T-helper 1 cell treated with Interleukin-12 subunit alpha and Interleukin-12 subunit beta and Interleukin-4 antibody, amounts not matched to agents 30 μg/mL and 1 μg/mL, for 36 hours (primary cell): ENCODE measurements at regions not wholly inside any gene's neighbourhood (a gene's known extent, or its start where the extent isn't known, plus 50 kb on each side); places are given as distances from the start of the nearest gene placed in this dataset.

Experiments used
- H3K27ac Mint-ChIP-seq: one replicate; pipeline ENCODE4 v1.8.0; 2021; ENCODE audit warnings: mild to moderate bottlenecking, mixed read lengths
- H3K27me3 Mint-ChIP-seq: one replicate; pipeline ENCODE4 v1.8.0; 2021; ENCODE audit warnings: low read depth, mixed read lengths
- H3K36me3 Mint-ChIP-seq: one replicate; pipeline ENCODE4 v1.8.0; 2021; ENCODE audit warnings: low read depth, mixed read lengths
- H3K4me1 Mint-ChIP-seq: one replicate; pipeline ENCODE4 v1.8.0; 2021; ENCODE audit warnings: low read depth, mixed read lengths
- H3K4me3 Mint-ChIP-seq: one replicate; pipeline ENCODE4 v1.8.0; 2021; ENCODE audit warnings: mild to moderate bottlenecking, moderate library complexity, mixed read lengths
- H3K9me3 Mint-ChIP-seq: one replicate; pipeline ENCODE4 v1.8.0; 2021; ENCODE audit warnings: mixed read lengths

DNA sequence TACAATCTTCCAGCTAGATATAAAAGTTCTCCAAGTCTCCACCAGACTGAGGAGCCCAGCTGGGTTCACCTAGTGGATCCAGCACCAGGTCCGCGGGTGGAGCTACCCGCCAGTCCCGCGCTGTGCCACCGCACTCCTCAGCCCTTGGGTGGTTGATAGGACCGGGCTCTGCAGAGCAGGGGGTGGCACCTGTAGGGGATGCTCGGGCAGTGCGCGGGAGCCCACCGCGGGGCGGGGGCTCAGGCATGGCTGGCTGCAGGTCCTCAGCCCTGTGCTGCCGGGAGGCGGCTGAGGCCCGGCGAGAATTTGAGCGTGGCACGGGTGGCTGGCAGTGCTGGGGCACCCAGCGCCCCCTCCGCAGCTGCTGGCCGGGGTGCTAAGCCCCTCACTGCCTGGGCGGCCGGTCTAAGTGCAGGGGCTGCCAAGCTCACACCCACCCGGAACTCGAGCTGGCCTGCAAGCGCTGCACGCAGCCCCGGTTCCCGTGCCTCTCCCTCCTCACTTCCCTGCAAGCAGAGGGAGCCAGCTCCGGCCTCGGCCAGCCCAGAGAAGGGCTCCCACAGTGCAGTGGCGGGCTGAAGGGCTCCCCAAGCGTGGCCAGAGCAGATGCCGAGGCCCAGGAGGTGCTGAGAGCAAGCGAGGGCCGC lies 542.8 kb upstream of the PCDH9 start:
- H3K4me3 Mint-ChIP-seq, result no peak overlapping the region
- H3K4me1 Mint-ChIP-seq, result no peaks in the 10 kb centered on the region
- H3K9me3 Mint-ChIP-seq, result peaks cover 12% of the 10 kb centered on the region
- H3K27ac Mint-ChIP-seq, result no peak overlapping the region
- no peaks in the 10 kb centered on the region for H3K36me3 Mint-ChIP-seq
- H3K27me3 Mint-ChIP-seq, result no peaks in the 10 kb centered on the region

DNA sequence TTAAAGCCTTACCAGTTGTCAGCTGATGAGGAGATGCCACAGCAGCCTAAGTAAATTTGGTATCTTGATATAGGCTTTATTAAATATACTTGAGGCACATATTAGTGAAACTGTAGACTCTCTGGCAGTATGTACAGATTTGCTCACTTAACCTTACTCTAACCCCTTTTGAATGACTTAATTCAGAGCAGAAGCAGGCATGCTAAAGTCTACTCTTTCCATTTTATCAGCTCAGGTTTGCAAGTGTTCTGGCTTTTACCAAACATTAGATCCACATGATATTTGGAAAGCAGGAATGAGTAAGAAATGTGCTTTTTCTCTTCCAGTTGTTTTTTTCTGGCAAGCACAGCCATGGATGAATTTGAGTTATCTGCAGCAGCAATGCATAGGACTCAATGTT lies 541.0 kb upstream of the PCDH9 start:
- Mint-ChIP-seq H3K9me3 (peaks cover 12% of the 10 kb centered on the region), H3K36me3 (no peaks in the 10 kb centered on the region), H3K4me3 (no peak overlapping the region), H3K4me1 (no peaks in the 10 kb centered on the region), H3K27me3 (no peaks in the 10 kb centered on the region), H3K27ac (no peak overlapping the region)

GRCh38 chr13:67769987-67770341 lies 539.8 kb upstream of the PCDH9 start:
- no peaks in the 10 kb centered on the region for H3K4me1 Mint-ChIP-seq
- no peaks in the 10 kb centered on the region for H3K27me3 Mint-ChIP-seq
- peaks cover 12% of the 10 kb centered on the region for H3K9me3 Mint-ChIP-seq
- H3K27ac Mint-ChIP-seq, result no peak overlapping the region
- H3K4me3 Mint-ChIP-seq, result no peak overlapping the region
- no peaks in the 10 kb centered on the region for H3K36me3 Mint-ChIP-seq

DNA sequence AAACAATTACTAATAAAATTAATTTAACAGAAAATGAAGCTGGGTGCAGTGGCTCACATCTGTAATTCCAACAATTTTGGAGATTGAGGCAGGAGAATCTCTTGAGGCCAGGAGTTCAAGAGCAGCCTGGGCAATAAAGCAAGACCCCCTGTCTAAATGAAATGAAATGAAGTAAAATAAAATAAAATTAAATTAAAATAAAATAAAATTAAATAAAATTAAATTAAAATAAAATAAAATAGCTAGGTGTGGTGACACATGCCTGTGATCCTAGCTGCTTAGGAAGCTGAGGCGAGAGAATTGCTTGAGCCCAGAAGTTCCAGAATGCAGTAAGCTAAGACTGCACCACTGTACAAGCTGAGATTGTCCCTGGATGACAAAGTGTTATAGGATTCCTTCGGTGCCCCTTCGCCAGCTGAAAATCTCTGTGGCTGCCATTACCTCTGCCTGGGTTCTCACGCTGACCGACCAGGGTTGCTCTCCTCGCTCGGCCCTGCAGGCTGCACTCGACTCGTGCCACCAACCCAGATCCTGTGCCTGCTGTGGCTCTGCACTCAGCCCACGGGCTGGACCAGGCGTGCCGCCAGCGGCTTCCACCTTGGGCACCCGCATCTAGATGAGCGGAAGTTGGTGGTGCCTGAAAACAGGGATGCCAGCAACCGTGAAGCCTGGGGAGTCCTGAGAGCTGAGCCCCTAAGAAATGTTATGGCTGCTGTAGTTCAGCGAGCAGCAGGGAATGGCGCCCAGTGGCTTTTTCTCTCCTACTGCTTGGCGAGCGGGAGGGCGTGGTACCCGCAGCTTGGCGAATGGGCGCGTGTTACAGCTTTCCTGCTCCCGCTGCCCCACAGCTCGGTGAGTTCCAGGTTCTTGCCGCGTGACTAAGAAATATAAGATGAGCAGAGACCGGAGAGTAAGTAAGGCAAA lies 539.2 kb upstream of the PCDH9 start:
- H3K27me3 Mint-ChIP-seq, result no peaks in the 10 kb centered on the region
- H3K36me3 Mint-ChIP-seq, result no peaks in the 10 kb centered on the region
- H3K4me3 Mint-ChIP-seq, result no peak overlapping the region
- peaks cover 12% of the 10 kb centered on the region for H3K9me3 Mint-ChIP-seq
- H3K4me1 Mint-ChIP-seq, result no peaks in the 10 kb centered on the region
- no peak overlapping the region for H3K27ac Mint-ChIP-seq

GRCh38 chr13:67763984-67764383 lies 533.8 kb upstream of the PCDH9 start:
- Mint-ChIP-seq H3K9me3 (no peaks in the 10 kb centered on the region), H3K4me3 (no peak overlapping the region), H3K27ac (no peak overlapping the region), H3K27me3 (no peaks in the 10 kb centered on the region), H3K36me3 (no peaks in the 10 kb centered on the region), H3K4me1 (no peaks in the 10 kb centered on the region)

DNA sequence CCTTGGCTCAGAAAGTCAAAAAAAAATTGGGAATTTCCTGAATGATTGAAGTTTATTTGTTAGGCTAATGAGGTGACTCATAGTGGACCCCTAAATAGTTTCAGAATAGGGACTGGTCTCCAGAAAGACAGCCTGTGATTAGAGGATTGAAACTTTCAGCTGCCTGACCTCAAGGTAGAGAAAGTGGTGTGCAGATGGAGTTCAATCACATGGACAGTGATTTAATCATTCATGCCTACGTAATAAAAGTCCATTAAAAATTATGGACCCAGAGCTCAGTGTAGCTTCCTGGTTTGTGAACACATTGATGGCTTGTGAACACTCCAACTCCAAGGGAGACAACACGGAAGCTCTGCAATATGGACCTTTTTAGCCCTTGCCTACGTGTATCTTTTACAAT lies 533.2 kb upstream of the PCDH9 start:
- Mint-ChIP-seq H3K27me3 (no peaks in the 10 kb centered on the region), H3K4me1 (no peaks in the 10 kb centered on the region), H3K36me3 (no peaks in the 10 kb centered on the region), H3K9me3 (no peaks in the 10 kb centered on the region), H3K27ac (no peak overlapping the region), H3K4me3 (no peak overlapping the region)

DNA sequence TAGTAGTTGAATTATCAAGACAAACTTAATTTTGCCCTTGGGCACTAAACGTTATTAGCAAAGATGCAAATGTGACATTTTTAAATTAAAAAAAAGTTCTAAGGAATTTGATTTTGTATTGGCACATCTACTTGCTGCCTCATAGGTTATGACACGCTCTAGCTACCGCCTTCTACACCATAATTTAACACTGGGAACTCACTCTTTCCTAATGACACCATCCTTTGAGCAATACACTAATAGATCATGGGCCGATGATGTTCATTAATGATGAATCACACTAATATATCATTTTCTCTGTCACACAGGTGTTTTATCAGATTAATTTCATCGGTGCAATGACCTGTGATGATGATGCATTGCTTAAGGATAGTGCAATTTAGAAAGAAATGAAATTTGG lies 528.8 kb upstream of the PCDH9 start:
- H3K27ac Mint-ChIP-seq, result no peak overlapping the region

GRCh38 chr13:67754012-67754411 lies 523.9 kb upstream of the PCDH9 start:
- no peak overlapping the region for H3K4me3 Mint-ChIP-seq
- H3K4me1 Mint-ChIP-seq, result no peaks in the 10 kb centered on the region
- no peak overlapping the region for H3K27ac Mint-ChIP-seq
- no peaks in the 10 kb centered on the region for H3K36me3 Mint-ChIP-seq
- peaks cover 31% of the 10 kb centered on the region for H3K9me3 Mint-ChIP-seq
- H3K27me3 Mint-ChIP-seq, result no peaks in the 10 kb centered on the region

More for the DNA sequence above, 528.8 kb upstream of the PCDH9 start:
- Mint-ChIP-seq H3K36me3 (no peaks in the 10 kb centered on the region), H3K27me3 (no peaks in the 10 kb centered on the region), H3K4me3 (no peak overlapping the region), H3K4me1 (no peaks in the 10 kb centered on the region), H3K9me3 (peaks cover 22% of the 10 kb centered on the region)

DNA sequence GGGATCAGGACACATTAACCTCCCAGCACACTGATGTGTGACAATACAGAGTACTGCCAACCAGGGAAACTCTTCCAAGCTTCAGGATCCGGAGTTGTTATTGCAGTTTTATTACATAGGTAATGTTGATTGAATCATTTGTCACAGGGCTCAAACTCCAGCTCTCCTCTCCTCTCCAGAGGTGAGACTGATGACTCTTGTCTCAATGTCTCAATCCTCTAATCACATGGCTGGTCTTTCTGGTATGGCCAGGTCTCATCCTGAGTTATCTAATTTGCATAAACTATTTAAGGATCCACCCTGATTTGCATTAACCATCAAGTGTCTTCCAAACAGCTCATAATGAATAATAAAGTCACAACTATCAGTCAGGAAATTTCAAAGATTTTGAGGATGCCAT lies 522.6 kb upstream of the PCDH9 start:
- peaks cover 29% of the 10 kb centered on the region for H3K9me3 Mint-ChIP-seq
- no peak overlapping the region for H3K27ac Mint-ChIP-seq
- H3K4me3 Mint-ChIP-seq, result no peak overlapping the region
- H3K36me3 Mint-ChIP-seq, result no peaks in the 10 kb centered on the region
- no peaks in the 10 kb centered on the region for H3K27me3 Mint-ChIP-seq
- H3K4me1 Mint-ChIP-seq, result no peaks in the 10 kb centered on the region

DNA sequence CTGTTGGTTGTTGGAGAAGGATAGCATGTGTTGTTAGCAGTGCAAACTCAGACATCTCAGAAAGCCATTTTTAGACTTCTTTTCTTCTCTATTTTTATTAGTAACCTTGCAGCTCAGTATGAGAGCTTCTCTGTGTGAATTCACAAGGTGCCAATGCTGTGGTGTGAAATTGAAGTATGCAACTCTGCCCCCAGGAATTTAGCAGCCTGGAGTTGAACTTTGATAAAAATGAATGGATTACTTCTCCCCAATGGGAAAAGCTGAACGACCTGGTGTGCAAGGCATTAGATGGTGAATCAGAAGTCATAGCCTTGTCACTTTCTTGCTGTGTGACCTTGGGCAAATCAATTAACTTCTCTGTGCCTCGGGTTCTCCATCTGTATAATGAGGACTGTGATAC lies 512.3 kb upstream of the PCDH9 start:
- Mint-ChIP-seq H3K36me3 (no peaks in the 10 kb centered on the region), H3K9me3 (peaks cover 12% of the 10 kb centered on the region), H3K27ac (no peak overlapping the region), H3K4me3 (no peak overlapping the region), H3K4me1 (no peaks in the 10 kb centered on the region), H3K27me3 (no peaks in the 10 kb centered on the region)

GRCh38 chr13:67740871-67741535 lies 510.9 kb upstream of the PCDH9 start:
- Mint-ChIP-seq H3K36me3 (no peaks in the 10 kb centered on the region), H3K27ac (no peak overlapping the region), H3K4me1 (no peaks in the 10 kb centered on the region), H3K27me3 (no peaks in the 10 kb centered on the region), H3K9me3 (peaks cover 11% of the 10 kb centered on the region), H3K4me3 (no peak overlapping the region)

DNA sequence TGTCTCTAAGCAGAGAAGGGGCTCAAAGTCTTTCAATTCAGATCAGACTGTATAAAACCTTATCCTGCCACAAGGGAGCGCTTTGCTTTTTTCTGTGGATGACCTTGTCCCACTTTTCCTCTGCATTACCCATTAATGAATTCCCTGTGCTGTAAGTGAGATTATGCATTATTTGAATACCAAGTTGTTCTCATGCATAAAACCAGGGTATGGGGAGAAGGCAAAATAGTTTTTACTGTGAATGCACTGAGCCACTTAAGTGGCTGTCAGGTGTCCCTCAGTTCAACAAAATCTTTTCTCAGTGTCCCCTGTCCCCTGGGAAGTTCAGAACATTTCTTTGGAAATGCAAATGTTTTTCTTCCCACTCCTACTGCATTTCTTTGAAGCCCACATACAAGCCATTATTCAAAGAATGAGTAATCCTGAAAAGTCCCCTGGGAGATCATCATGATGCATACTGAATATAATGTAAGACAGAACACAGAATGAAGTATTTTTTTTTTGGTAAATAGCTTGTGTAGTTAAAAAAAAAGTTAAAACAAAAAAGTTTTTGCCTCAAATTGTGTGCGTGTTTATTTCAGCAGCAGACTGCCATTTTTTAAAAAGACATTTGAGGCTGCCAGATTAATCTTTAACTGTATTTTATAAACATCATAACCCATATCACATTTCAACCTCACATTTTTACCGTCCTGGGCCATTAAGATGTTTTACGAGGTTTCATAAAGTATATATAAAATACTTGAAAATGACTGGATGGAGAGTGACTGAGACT lies 506.7 kb upstream of the PCDH9 start:
- Mint-ChIP-seq H3K36me3 (no peaks in the 10 kb centered on the region), H3K4me3 (no peak overlapping the region), H3K4me1 (no peaks in the 10 kb centered on the region), H3K27ac (no peak overlapping the region), H3K27me3 (no peaks in the 10 kb centered on the region), H3K9me3 (peaks cover 21% of the 10 kb centered on the region)

DNA sequence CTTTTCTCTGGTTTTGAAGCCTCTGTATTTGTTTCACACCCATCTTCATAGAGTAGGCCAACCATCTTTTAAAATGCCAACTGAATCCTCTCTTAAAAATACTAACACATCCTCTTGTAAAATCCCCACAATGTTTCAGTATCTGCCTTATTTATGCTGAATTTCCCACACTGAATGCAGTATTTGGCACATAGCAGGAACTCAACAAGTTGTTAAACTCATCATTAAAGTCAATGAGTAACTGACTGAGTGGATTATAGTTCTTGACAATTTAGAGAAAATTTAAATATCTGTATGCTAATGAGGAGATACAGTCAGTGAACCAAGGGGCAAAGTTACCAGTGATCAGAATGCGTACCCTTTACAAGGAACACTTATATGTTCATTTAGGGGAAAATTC lies 505.5 kb upstream of the PCDH9 start:
- Mint-ChIP-seq H3K4me3 (no peak overlapping the region), H3K4me1 (no peaks in the 10 kb centered on the region), H3K27ac (no peak overlapping the region), H3K36me3 (no peaks in the 10 kb centered on the region), H3K27me3 (no peaks in the 10 kb centered on the region), H3K9me3 (peaks cover 21% of the 10 kb centered on the region)

DNA sequence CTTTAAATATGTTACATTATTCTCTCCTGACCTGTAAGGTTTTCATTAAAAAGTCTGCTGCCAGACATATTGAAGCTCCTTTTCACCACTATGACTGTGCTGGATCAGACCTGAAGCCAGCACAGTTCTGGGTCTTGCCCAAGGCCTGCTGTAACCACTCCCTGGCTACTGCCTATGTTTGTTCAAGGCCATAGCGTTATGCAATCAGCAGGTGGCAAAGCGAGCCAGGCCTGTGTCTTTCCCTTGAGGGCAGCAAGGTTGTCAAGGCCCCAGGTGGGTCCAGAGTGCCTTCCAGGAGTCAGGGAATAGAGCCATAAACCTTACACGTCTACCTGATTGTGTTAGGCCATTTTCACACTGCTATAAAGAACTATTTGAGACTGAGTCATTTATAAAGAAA lies 496.8 kb upstream of the PCDH9 start:
- Mint-ChIP-seq H3K36me3 (no peaks in the 10 kb centered on the region), H3K27me3 (no peaks in the 10 kb centered on the region), H3K9me3 (peaks cover 39% of the 10 kb centered on the region), H3K4me3 (no peak overlapping the region), H3K4me1 (no peaks in the 10 kb centered on the region), H3K27ac (no peak overlapping the region)
